Lower lobe of right lung (tissue), 2 donors: ENCODE measurements at regions not wholly inside any gene's neighbourhood (a gene's known extent, or its start where the extent isn't known, plus 50 kb on each side); places are given as distances from the start of the nearest gene placed in this dataset.

Experiments used
- ATAC-seq, 2 donors: fragments of 200-7000 bp; cut with Tn5 transposase; one replicate each; pipeline ENCODE4 v1.9.1; 2020 to 2022; ENCODE audit warnings: mild to moderate bottlenecking in 2 of 2, moderate library complexity in 2 of 2
- DNase-seq: peaks from one replicate; pipeline ENCODE4 v3.0.0-alpha.2; 2020
- H3K27ac ChIP-seq: fragments of 200-600 bp; one replicate; pipeline ENCODE4 v1.8.0; 2022
- H3K27me3 ChIP-seq: fragments of 200-600 bp; one replicate; pipeline ENCODE4 v1.8.0; 2022; ENCODE audit warnings: low read depth
- H3K36me3 ChIP-seq: fragments of 200-600 bp; one replicate; pipeline ENCODE4 v1.8.0; 2022; ENCODE audit warnings: mild to moderate bottlenecking
- H3K4me1 ChIP-seq: fragments of 200-600 bp; one replicate; pipeline ENCODE4 v1.8.0; 2022
- H3K4me3 ChIP-seq: fragments of 200-600 bp; one replicate; pipeline ENCODE4 v1.8.0; 2022; ENCODE audit warnings: mild to moderate bottlenecking
- H3K9me3 ChIP-seq: fragments of 200-600 bp; one replicate; pipeline ENCODE4 v1.8.0; 2022
- intact Hi-C: fragments of 100-400 bp; cut with DNase I; formaldehyde crosslinking; loops from one replicate; pipeline ENCODE4 v1.11.0; 2022
- TF ChIP-seq, protein P1 (sequence below): fragments of 200-600 bp; IDR thresholded peaks from one replicate; pipeline ENCODE4 v1.8.0; 2022; ENCODE audit warnings: antibody characterized with exemption, mild to moderate bottlenecking
- donor health status: DM: no; HTN: yes; CAD: no; lungs with severe emphysema.

DNA sequence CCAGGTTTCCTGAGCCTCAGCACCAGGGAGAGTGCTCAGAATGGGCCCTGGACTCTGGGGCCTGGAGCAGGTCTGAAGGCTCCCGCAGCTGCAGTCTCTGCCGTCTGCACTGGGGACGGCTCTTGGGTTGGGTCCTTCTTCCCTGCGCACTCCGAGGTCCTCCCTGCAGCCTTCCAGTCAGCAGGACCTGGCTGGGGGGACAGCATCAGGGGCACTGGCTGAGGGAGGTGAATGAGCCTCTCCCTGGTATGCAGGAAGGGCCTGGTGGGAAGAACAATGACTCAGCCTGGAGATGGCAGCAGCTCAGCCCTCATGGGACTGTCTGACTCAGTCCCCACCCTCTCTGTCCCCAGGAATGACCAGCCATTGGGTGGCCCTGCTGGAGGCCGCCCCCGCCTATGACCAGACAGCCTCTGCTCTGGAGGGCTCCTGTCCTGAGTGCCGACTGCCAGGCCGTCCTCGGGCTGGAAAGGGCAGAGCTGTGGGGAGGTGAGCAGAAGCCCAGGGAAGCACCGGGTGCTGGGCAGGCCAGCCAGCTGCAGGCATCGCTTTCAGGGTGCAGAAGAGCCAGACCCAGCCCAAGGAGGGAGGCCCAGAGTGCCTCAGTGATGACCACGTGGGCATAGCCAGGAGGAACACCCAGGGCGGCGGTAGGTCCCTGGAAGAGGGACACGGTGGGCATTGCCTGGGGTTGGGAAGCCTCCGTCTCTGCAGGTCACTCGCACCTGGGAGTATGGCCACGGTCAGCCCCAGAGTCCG lies 455.0 kb downstream of the BRD1 start:
- TF ChIP-seq, protein P1, sequence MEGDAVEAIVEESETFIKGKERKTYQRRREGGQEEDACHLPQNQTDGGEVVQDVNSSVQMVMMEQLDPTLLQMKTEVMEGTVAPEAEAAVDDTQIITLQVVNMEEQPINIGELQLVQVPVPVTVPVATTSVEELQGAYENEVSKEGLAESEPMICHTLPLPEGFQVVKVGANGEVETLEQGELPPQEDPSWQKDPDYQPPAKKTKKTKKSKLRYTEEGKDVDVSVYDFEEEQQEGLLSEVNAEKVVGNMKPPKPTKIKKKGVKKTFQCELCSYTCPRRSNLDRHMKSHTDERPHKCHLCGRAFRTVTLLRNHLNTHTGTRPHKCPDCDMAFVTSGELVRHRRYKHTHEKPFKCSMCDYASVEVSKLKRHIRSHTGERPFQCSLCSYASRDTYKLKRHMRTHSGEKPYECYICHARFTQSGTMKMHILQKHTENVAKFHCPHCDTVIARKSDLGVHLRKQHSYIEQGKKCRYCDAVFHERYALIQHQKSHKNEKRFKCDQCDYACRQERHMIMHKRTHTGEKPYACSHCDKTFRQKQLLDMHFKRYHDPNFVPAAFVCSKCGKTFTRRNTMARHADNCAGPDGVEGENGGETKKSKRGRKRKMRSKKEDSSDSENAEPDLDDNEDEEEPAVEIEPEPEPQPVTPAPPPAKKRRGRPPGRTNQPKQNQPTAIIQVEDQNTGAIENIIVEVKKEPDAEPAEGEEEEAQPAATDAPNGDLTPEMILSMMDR, result no peak
- no peak for DNase-seq
- Histone ChIP-seq H3K27me3 (peaks cover 57% of the 10 kb centered on the region), H3K9me3 (no peaks in the 10 kb centered on the region), H3K36me3 (no peaks in the 10 kb centered on the region), H3K4me3 (no peak overlapping the region), H3K27ac (no peak overlapping the region), H3K4me1 (no peaks in the 10 kb centered on the region)
- intact Hi-C loops, result no loop called here
- peak in 1 of 2 donors; percentile 34 for ATAC-seq

DNA sequence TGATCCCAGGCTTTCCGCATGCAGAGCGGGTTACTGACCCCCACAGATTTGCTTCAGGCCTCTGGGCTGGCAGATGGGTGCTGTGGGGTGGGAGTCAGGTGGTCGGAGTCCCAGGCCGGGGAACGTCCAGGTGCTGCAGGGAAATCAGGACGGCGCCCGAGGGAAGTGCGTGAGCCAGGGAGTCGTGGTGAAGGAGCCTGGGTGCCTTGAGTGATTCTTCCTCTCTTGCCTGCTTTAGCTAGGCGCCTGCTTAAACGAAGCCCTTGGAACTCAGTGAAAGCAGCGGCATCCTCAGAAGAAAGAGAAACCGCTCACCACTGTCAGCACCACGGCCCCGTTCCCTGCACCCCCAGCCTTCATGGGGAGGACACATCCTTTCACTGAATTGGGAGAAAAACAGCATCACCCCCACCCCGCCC lies 455.6 kb downstream of the BRD1 start:
- peaks cover 51% of the 10 kb centered on the region for H3K27me3 ChIP-seq
- DNase-seq (peak; percentile 33), ATAC-seq (no peak)
- no peaks in the 10 kb centered on the region for H3K36me3 ChIP-seq
- no peaks in the 10 kb centered on the region for H3K9me3 ChIP-seq
- TF ChIP-seq, protein P1, result no peak
- no peak overlapping the region for H3K4me3 ChIP-seq
- H3K27ac ChIP-seq, result no peak overlapping the region
- intact Hi-C loops, result no loop called here
- H3K4me1 ChIP-seq, result no peaks in the 10 kb centered on the region

DNA sequence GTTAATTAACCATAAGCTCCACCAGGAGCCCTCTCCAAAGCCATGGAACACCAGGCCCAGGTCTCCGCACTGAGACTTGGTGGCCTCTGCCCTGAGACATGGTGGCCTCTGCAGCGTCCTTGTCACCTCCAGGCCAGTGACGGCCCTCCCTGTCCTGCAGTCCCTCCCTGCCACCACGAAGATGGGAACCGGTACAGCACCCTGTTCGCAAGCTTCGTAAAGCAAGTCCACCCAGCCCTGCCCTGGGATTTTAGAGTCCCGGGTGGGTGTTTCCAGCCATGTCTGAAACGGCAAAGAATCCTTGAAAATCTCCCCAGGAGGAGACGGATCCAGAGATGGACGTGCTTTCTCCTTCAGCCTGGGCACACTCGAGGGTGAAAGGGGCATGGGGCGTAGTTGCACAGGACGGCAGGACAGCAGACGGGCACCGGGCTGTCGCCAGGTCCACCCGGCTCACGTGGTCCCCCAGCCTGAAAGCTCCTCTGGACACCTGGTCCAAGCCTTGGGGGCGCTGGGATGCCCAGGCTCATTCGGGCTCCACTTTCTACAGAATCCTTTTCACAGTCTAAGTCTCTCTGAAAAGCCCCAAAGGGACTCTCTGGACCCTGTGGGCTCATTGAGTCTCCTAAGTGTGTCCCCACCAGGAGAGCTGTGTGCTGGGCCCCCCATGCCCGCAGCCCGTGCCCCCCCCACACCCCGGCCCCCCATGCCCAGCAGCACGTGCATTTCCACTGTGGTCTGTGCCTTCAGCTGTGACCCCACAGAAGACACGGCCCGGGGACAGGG lies 456.2 kb downstream of the BRD1 start:
- H3K27ac ChIP-seq, result no peak overlapping the region
- H3K27me3 ChIP-seq, result peaks cover 50% of the 10 kb centered on the region
- intact Hi-C loops, result no loop called here
- no peak overlapping the region for H3K4me3 ChIP-seq
- H3K4me1 ChIP-seq, result no peaks in the 10 kb centered on the region
- no peaks in the 10 kb centered on the region for H3K9me3 ChIP-seq
- H3K36me3 ChIP-seq, result no peaks in the 10 kb centered on the region
- ATAC-seq (no peak), DNase-seq (peak; percentile 30)
- TF ChIP-seq, protein P1, result no peak

DNA sequence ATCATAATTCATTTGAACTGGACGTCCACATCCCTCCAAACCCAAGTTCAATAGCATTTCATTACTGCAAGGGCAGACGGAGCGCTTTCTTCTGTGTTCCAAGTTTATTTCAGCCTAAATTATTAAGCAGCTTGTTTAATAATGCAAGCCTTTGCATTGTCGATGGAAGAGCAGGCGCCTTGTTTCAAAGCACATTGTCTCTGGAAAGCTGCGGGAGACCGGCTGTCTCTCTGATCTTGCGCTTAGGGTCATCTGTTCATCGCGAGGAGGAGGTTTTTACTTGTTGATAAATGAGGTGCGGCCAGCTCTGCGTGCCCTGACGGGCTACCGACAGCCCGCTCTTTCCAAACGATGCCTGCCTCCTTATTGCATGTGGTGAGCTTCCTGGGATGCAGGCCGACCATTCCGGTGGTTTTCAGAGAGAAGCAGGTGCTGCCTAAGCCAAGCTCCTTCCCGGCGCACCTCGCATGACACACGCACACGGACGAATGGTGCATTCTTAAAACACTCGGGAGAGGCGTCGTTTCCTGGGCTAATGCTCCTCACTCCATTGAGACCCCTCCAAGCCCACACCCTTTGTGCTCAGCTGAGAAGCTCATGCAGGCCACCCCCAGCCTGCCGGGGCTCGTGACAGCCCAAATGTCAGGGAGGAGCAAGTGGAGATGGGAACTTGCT lies 456.9 kb downstream of the BRD1 start:
- Histone ChIP-seq H3K36me3 (no peaks in the 10 kb centered on the region), H3K27ac (no peak overlapping the region), H3K9me3 (no peaks in the 10 kb centered on the region), H3K4me3 (no peak overlapping the region), H3K4me1 (no peaks in the 10 kb centered on the region), H3K27me3 (peaks cover 50% of the 10 kb centered on the region)
- DNase-seq, result peak; percentile 37
- intact Hi-C loops, result no loop called here
- no peak for ATAC-seq
- TF ChIP-seq, protein P1, result no peak

DNA sequence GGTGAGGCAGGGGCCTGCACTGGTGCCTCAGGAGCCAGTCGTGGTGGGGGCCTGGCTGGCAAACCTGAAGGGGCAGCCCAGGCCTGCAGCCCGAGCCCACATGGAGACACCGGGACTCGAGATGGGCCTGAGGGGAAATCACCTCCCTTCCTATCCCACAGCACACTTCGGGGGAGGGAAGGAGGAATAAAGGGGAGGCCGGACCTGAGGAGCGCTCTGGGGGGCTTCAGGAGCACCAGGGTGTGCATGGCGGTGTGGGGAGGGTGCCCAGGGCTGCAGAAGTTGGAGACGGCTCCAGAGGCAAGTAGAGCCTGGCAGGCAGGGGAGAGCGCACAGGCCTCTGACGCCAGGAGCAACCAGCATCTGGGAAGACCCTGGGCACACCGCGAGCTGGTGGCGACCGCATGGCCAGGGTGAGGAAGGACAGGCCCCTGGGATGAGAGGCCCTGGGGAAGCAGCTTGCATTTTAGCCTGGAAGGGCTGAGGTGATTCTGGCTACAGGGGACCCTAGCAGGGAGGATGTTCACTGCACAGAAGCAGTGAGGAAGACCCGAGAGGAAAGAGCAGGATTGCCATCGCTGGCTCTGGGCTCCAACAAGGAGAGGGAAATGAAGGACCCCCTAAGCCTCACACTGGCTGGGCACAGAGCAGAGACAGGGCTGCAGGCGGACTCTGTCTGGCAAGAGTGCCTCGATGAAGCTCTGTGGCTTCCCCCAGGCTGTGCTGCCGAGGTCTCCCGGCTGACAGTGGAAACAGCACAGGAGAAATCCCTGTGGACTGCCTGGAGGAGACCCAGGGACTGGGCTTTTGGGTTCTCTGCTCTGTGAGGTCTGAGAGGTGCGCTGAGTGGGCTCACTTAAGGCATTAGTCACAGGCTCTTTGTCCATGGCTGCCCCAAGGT lies 457.7 kb downstream of the BRD1 start:
- TF ChIP-seq, protein P1, result no peak
- ATAC-seq, result no peak
- H3K27ac ChIP-seq, result no peak overlapping the region
- H3K27me3 ChIP-seq, result peaks cover 53% of the 10 kb centered on the region
- intact Hi-C loops, result no loop called here
- DNase-seq, result peak; percentile 28
- no peak overlapping the region for H3K4me3 ChIP-seq
- no peaks in the 10 kb centered on the region for H3K4me1 ChIP-seq
- no peaks in the 10 kb centered on the region for H3K36me3 ChIP-seq
- no peaks in the 10 kb centered on the region for H3K9me3 ChIP-seq
